AG08396 (cell line): ENCODE measurements at regions not wholly inside any gene's neighbourhood (a gene's known extent, or its start where the extent isn't known, plus 50 kb on each side); places are given as distances from the start of the nearest gene placed in this dataset.

ENCODE experiments used
- DNase-seq: peaks from one replicate; pipeline ENCODE4 v3.0.0; 2012; ENCODE audit warnings: low spot score, mixed read lengths

DNA sequence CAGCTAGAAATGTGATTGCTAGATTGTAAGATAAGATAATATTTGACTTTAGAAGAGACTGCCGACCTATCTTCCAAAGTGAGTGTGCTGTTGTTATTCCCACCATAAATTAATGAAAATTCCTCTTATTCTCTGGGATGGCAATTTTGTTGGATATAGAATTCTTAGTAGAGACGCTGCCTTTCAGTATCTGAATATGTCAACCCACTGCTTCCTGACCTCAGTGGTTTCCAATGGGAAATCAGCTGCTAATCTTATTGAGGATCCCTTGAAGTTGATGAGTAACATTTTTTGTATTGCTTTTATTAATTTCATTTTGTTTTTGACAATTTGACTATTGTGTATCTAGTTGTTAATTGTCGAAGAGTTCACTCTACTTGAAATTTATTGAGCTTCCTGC lies 313.0 kb downstream of the BMP2 start:
- no peak for DNase-seq

- no peak for DNase-seq
These were observed 318.0 kb downstream of the BMP2 start for GRCh38 chr20:7085467-7085866.

DNA sequence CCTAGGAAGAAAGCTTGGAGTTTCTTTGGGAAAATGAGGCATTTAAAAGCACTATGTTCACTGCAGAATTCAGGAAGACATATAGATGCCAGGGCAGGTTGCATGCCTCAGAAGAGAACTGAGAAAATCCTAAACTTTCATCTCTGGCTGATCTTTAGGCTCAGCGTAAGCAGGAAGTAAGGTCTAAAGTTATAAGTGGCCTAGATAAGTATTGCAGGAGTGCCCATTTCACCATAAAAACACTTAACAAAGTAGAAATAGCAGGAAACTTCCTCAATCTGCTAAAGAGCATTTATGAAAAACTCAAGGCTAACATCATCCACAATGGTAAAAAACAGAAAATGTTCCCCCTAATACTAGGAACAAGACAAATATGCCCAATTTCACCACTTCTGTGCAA lies 320.3 kb downstream of the BMP2 start:
- no peak for DNase-seq

- DNase-seq = no peak
These were observed 322.5 kb downstream of the BMP2 start for GRCh38 chr20:7090001-7090400.

DNA sequence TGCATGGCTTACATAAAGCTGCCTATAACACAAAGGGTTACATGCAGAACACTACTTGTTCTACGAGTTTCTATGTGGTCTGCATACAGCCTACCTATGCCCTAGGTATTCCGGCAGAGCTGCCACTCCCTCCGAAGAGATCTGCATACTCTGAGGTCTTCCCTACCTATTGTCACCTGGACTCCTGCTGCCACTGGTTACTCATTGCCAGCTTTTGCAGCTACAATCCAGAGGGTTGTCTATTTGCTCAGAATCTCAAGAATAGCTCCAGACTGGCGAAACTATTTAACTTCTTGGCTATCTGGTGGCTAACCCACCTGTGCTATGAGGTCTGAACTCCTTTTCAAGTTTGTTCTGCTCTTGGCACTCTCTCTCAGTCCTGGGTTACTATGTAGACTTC lies 323.3 kb downstream of the BMP2 start:
- DNase-seq = no peak

GRCh38 chr20:7091655-7092054 lies 324.2 kb downstream of the BMP2 start:
- DNase-seq = no peak

GRCh38 chr20:7094438-7094997 lies 327.0 kb downstream of the BMP2 start:
- DNase-seq = no peak

- DNase-seq = no peak
These were observed 339.4 kb downstream of the BMP2 start for GRCh38 chr20:7106910-7107309.

- no peak for DNase-seq
These were observed 341.4 kb downstream of the BMP2 start for GRCh38 chr20:7108929-7109328.

- DNase-seq = no peak
These were observed 346.3 kb downstream of the BMP2 start for GRCh38 chr20:7113577-7114466.

DNA sequence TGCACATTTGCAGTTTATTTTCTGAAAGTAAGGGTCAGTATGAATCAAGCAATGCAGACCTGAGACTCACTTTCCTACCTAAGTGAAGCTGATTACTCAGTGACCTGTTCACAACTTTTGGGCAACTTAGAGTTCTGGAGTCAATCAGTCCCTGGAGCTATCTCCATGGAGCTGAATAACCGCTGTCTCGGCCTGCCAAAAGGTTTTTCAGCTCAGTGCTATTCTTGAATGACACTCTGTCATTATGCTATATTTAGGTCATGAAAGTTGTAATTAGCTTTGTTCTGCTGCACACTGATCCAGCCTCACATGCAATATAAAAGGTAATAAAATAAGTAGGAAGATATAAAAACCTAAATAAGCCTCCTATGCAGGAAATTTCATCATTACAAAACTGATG lies 356.0 kb downstream of the BMP2 start:
- no peak for DNase-seq

DNA sequence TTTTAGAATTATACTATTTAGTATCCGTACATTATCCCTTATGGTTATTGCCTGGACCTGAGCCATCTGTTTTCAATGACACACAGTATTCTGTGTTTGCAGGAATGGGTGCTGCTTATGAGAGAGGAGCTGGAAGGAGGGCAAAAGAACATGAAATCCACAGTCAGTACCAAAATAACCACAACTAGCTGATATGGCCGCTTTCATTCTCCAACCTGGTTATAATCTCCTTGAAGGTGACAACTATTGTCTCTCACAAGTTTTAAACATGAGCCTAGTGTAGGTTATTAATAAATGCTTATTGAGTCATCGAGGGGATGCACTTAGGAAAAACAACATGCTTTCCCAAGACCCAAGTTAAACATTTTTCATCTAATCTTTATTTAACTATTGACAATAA lies 356.6 kb downstream of the BMP2 start:
- no peak for DNase-seq

- no peak for DNase-seq
These were observed 369.4 kb downstream of the BMP2 start for GRCh38 chr20:7136886-7137285.

- no peak for DNase-seq
These were observed 370.1 kb downstream of the BMP2 start for GRCh38 chr20:7137395-7138151.

DNA sequence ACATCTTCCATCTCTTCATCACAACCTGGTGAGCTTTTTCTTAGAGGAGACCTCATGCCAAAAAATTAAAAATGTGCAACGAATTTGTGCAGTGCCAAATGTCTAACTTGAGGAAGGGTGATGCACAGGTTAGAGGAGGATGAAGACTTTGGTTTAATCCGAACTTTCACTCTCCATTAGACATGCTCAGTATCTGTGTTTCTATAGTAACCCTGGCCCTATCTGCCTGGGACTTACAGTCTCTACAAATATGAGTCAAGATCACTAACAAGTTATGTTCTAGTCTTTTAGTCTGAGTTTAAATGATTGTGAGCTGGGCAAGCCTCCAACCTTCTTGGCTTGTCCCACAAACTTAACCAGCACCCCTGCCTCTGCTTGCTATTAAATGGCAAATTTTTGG lies 377.0 kb downstream of the BMP2 start:
- no peak for DNase-seq

GRCh38 chr20:7146552-7147219 lies 379.2 kb downstream of the BMP2 start:
- DNase-seq = no peak

GRCh38 chr20:7147220-7147601 lies 379.7 kb downstream of the BMP2 start:
- DNase-seq = no peak

GRCh38 chr20:7151676-7152470 lies 384.4 kb downstream of the BMP2 start:
- no peak for DNase-seq

DNA sequence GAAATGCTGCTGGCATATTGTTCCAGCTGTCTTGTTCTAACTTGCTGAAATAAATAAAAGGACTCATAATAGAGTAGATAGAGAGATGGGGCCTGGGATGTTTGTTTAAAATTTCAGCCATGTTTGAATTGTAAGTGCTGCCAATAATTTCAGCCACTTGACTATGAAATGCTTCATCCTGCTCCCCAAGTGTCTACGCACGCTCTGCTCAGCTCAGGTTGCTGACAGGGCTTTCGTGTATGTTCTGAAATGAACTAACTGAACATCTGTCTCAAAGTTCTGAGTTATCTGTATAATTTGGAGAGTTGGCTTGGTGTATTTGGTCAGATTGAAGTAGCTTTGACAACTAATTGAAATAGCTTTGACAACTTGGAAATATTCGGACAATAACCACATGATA lies 387.8 kb downstream of the BMP2 start:
- DNase-seq = no peak

DNA sequence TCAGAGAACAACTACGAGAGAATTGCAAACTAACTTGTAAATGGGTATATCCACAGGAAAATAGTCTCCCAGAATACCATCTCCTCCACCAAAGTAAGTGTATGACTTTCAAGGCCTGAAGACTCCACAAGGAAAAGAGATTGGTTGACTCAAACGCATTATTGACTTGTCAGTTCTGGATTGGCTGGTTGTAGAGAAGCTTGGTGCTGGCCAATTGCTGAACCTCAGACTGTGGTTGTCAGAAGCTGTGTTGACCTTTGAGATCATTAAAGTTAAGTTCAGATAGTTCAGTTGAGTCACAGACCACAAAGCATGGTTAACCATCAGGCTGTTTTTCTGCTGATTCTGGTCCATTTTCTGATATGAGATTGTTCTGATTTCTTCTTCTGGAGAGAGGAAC lies 388.3 kb downstream of the BMP2 start:
- DNase-seq = no peak

GRCh38 chr20:7159903-7160302 lies 392.4 kb downstream of the BMP2 start:
- DNase-seq = no peak

- DNase-seq = no peak
These were observed 394.2 kb downstream of the BMP2 start for GRCh38 chr20:7161690-7162089.
